ENCODE measurements at regions not wholly inside any gene's neighbourhood (a gene's known extent, or its start where the extent isn't known, plus 50 kb on each side); places are given as distances from the start of the nearest gene placed in this dataset.

DNA sequence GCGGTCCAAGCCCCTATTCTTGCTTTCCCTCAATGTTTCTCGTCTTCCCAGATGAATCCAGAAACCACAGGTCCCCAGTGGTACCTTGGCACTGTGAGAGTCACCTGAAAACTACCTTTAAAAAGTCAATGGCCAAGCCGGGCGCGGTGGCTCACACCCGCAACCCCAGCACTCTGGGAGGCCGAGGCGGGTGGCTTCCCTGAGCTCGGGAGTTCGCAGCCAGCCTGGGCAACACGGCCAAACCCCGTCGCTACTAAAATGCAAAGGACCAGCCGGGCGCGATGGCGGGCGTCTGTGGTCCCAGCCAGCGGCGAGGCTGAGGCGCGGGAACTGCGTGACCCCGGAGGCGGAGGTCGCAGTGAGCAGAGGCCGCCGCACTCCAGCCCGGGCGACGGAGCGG lies 285.9 kb downstream of the CHL1 start (continued):
- no peak for TF ChIP-seq PHF8 (conservative IDR thresholded peaks at IDR 0.05; ENCODE audit: low read depth, low read length)

All from H1 (cell line).